Stimulated activated CD4-positive, alpha-beta T cell treated with anti-CD3 and anti-CD28 coated beads, TNF-alpha, amount 100 ng/mL, for 1 hour (primary cell): ENCODE measurements at regions not wholly inside any gene's neighbourhood (a gene's known extent, or its start where the extent isn't known, plus 50 kb on each side); places are given as distances from the start of the nearest gene placed in this dataset.
"Not testable (repeated sequence)": the region's sequence is repeated elsewhere in the genome, so short reads cannot be mapped to it uniquely, and the experiment has no call there.

Source experiments
- DNase-seq, 3 donors: peaks; one replicate each; pipeline ENCODE4 v3.0.0-alpha.2; 2020; ENCODE audit warnings: low read depth in 3 of 3, low spot score in 1 of 3

DNA sequence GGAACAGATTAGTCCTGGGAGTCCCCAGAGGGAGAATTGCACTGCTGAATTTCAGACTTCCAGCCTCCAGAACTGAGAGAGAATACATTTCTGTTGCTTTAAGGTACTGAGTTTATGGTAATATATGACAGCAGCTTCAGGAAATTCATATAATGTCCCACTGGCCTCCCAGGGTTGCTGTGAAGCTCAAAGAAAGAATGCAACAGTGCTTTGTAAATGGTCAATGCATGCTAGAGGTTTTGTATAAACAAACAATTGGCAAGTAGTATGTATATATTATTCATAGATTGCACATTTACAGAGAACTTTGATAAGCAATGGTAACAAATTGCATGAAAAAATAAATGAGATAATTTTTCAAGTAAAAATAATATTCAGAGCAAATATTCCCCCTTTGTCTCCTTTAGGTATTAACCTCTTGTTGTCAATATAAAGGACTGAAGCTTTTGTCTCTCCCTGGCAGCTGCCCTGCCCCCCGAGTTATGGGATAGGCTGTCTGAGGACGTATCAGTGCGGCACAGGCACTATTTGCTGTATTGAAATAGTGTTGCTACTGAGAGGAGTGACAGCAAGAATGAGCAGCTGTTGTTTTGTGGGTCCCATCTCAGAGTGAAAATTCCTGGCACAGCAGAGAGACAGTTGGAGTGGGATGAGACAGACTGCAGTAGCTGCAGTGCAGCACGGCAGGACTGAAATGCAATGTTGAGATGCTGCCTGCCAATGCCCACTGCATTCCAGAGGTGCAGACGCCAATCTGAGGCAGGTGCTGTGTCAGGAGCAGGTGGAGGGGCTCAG, 194.2 kb upstream of the GLRA1 start:
- DNase-seq: no peak

DNA sequence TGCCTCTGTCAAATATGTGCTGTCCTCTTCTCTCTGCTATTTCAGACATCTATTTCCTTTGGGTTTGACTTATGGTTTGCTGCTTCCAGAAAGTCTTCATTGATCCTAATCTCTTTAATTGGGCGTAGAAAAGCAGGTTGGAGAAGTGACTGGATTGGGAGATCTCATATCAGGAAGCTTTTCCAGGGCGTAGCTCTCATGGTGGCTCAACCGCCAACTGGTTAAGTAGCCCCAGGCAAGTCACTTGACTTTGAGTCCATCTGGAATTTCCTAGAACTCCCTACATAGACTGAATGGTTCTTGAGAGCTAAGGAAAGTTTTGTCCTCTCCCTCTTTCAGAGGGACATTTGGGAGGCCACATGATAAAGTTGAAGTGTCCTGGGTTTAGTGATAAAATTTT, 192.3 kb upstream of the GLRA1 start:
- no peak for DNase-seq

DNA sequence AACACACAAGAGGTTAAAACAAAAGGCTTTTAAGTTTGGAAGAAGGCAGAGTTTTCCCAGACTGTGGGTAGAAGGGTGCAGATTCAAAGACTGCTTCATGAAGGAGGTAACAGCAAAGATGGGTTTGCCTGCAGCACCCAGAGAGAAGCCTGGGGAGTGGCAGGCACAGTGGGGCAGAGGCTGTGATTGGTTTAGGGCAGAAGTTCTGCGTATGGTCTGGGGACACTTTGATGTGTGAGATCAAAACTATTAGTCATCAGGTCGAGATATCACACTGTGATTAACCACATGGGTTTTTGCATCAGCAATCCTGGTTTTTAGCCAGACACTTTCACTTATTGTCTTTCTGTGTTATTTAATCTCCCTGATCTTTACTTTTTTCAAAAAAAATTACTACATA, 188.8 kb upstream of the GLRA1 start:
- DNase-seq: peak in 1 of 3 donors; percentile 5

DNA sequence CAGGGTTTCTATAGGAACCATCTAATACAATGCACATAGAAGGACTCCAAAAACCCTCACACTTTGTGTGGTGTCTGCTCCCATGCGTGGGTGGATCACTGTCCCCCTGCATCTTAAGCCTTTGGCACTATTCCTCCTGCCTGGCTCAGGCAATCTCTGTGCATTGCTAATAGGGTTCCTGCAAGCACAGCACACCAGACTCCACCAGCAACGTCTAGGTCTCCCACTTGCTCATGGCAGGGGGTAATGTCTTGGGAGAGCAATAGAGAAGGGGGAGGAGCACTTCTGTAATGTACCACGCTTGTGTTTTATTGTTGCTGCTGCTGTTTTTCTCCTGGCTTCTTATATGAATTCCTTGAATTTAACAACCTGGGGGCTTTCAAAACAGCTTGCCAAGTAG, 182.6 kb upstream of the GLRA1 start:
- DNase-seq: no peak

DNA sequence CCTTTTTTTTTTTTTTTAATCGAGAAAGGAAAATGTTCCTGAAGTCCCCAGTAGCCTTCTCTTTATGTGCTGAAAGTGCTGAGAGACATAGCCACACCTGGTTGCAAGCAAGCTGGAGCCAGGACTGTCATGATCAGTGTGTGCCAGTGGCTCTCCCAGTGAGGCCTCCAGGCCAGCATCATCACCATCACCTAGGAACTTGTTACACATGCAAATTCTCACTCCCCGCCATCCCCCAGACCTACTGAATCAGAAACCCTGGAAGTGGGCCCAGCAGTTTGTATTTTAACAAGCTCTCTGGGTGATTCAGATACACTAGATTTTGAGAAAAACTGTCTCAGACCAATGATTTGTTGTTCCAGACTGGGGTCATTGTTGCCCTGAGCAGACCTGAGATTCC, 181.9 kb upstream of the GLRA1 start:
- no peak for DNase-seq

DNA sequence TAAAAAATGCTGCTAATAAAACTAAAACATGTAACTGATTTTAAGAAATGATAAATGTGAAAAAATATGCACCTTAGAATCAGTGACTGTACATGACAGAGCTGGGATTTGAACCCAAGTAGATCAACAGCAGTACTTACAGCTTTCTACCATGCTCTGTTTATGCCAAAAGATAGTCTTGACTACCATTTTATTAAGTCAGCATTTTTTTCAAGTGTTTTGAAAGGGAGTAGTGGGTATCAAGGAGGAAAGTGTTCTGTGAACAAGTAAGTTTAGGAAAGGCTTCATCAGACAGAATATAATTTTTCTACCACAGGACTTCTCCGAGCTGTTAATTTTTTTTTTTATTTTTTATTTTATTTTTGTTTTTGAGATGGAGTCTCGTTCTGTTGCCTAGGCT, 180.4 kb upstream of the GLRA1 start:
- DNase-seq: no peak

DNA sequence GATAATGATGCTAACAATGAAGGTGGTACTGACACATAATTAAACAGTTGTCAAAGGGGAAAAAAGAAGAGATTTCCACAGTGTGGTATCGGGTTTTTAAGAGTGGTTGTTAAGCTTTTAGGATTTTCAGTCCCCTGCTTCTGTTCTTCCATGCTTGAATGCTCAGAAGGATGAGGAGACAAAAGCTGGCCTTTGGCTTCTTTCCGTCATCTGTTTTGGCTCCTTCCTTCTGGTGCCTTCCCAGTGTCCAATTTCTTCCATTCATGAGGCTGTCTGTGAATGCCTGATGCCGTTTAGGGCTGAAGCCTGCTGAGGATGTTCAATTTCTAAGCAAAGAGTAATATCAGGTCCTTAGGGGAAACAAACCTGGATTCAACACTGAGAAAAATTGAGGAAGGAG, 179.6 kb upstream of the GLRA1 start:
- no peak for DNase-seq

DNA sequence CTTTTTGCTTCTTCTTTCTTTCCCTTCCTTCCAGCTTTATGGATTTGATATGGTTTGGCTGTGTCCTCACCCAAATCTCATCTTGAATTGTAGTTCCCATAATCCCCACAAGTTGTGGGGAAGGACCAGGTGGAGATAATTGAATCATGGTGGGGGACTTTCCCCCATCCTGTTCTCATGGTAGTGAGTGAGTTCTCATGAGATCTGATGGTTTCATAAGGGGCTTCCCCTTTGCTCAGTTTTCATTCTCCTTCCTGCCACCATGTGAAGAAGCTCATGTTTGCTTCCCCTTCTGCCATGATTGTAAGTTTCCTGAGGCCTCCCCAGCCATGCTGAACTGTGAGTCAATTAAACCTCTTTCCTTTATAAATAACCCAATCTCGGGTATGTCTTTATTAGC, 178.3 kb upstream of the GLRA1 start:
- DNase-seq: not testable (repeated sequence)

DNA sequence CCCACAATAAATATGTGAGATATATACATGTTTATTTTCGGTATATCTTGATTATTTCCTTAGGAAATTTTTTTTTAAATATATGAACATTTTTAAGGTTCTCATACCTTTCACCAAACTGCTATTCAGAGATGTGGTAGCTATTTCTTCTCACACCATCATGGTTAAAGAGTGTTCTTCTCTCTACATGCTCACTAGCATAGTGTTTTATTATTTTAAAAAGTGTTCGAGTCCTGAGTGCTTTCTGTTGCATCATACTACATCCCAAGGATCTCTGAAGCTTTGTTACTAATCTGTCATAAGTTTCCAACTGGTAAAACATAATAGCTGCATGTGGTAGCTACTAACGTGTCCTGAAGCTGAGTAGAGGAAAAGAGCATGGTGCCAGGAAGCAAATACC, 177.4 kb upstream of the GLRA1 start:
- DNase-seq: no peak

DNA sequence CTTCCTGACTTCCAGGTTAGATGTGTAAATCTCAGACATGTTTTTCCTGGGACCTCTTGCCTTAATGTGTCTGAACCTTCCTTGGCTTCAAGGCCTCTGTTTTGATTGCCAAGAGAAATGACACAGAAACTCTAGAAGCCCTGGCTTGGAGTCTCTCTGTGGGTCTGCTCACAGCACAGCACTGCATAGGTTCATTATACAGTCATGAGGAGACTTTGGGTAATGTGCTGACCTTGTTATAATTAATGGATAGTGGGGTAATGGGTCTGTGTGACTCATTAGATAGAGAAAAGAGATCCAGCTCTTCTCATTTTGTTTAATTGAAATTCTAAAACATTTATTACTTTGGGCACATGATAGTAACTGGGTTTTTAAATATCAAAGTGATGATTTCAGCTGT, 175.8 kb upstream of the GLRA1 start:
- no peak for DNase-seq

DNA sequence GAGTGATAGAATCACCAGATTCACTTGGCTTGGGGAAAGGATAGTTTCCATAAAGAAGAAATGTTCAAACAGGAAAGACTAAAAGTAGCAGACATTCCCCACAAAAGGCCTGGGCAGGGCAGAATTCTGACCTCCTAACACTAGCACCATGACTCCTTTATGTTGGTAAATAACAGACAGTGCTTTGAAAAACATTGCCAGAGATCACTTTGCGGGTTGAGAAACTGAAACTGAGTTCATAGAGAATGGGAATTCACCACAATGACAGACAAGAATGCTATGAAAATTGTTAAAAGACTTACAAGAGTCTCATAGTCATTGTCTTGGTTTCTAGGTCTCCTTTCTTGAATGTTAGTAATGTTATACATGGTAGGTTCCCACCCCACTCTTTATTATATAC, 172.5 kb upstream of the GLRA1 start:
- DNase-seq: no peak

DNA sequence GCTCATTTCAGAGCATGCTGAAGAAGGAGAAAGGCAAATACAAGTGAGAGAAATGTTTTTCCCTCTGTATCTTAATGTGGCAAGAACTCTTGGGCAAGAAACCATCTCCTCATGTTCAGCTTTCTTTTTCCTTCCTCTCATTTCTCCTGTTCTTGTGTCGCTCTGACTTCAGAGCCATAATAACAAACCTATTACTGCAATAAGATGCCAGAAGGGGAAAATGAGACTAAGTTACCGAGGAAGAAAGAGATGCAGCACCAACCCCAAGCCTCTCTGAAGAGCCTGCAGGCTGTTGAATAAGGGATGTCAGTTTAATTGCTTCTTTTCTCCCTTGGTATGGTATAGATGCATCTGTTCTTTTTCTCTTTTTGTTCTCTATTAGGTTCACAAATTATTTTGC, 170.1 kb upstream of the GLRA1 start:
- DNase-seq: no peak

DNA sequence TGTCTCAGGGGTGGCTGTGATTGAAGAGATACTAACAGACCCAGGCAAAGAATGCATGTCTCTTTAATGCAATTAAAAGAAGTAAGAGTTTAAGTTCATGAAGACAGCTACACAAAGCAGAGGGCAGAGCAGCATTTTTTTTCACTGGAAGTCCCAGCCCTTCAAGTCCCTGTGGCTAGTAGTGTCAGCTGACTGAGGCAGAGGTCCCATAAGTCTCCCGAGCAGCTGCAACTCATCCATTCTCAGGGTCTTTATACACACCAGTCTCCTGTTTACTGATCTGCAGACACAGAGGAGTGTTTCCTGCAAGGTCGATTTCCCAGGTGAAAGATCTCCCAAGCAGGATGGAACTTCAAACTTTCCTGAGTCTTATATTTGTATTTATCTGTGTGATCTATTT, 169.4 kb upstream of the GLRA1 start:
- DNase-seq: no peak

DNA sequence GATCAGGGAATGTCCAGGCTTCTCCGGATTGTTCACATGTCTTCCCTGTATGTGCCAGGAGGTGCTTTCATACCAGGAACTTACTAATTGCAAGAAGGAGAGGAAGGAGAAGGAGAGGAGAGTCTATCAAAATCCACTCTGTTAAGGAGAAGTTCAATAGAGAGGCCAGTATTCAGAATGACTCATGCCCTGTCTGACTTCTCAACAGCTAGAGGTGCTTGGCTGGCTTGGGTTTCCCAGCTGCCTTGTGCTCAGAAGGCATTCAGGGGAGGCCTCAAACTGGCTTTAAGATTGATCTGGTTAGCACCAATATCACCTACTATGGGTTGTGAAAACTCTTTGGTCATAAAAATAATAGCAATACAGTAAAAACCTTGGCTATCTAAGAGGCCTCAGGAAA, 167.9 kb upstream of the GLRA1 start:
- no peak for DNase-seq

DNA sequence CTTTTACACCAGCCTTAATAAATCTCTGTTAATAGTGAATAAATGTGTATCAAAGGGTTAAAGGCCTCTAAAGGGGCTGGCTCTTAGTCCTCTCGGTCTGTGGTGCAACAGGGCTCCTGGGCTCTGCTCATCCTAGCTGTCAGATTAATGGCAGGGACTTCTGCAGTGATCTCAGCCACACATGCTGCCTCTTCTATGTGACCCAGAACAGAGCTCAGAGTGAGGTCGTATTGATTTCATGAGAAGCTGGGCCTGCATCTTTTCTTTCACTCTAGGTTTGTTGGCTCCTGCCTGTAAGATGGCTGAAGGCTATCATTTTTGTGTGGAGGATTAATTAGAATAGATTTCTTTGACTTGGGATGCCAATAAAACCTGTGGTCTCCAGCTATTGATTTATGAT, 165.0 kb upstream of the GLRA1 start:
- DNase-seq: no peak

DNA sequence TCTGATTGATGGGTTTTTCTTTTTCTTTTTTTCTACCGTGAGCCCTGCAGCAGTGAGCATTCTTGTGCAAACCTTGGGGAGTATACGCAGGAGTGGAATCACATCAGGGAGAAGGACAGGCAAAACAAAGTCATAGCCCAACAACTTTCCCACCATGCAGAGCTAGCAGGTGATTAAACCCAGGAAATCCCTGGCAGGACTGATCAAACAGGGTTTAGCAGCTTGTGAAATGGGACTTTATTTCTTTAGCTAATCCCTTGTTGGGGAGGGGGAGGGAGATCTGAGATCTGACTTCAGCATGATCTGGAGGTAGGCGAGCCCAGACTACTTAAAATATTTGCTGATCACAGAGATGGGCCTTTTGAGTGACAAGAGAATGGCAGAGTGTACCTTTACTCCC, 162.0 kb upstream of the GLRA1 start:
- DNase-seq: no peak

DNA sequence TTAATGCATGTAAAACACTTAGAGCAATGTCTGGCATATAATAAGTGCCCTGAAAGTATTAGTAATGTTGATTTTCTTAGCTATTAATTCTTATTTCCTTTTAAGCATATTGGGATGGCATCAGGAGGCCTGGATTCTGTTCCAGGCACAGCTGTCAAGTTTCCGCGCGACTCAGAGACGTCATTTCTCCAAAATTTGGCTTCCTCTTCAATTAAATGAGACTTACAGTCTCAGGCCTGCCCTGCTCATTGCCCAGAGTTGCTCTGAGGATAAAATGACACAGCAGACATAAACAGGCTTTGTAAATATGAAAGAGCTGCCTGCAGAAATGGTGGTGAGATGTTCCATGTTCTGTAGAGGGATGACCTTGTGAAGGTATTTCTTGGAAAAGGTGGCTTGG, 159.8 kb upstream of the GLRA1 start:
- no peak for DNase-seq

DNA sequence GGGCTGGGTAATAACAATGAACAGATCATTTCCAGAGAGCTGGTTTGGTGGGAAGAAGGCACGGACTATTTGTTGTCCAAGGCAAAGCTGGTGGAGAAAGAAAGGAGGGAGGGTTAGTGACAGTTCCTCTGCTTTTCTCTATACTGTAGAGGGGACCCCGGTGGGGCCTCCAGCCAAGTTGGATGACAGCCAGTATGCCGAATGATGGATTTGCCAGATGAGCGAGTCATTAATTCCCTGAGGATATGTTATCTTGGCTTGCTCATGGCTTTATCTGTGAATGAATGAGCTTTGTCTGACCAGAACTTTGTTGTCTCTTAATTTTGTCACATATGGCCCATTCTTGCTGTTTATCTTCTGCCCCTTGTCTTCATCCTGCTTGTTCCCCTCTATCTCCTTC, 158.6 kb upstream of the GLRA1 start:
- DNase-seq: no peak

DNA sequence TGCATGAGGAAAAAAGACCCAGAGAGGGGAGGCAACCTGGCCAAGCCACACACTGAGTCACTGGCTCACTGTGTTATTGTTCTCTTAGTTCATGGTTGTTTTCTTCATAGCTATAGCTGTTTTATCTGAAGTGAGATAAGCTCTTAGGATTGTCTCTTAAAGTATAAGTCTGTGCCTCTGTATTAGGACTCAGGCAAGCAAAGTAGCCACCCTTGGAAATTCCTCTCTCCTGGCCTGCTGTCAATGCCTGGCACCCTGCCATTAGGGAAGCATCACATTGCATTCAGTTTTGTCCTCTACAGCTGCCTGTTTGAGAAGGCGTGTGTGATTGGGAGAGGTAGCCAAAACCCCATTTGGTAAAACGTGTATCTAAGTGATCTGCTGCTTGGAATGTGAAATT, 147.4 kb upstream of the GLRA1 start:
- no peak for DNase-seq

DNA sequence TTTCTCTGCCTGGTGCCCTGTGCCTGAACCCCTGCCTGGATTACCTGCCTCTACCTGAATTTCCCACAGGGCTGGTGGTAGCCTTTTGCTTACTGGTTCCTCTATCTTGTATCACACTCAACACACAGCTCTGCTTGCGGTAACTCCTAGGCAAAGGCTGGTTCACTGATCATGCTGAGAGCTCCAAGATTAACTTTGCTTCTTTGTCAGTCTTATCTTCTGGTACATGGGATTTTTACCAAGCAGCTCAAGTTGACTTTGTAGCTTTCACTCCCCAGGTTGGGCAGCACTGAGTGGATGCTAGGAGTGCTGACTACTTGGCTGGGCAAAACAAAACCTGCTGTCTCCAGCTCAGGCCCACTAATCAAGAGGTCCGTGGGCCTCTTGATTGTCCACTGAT, 145.9 kb upstream of the GLRA1 start:
- DNase-seq: no peak

DNA sequence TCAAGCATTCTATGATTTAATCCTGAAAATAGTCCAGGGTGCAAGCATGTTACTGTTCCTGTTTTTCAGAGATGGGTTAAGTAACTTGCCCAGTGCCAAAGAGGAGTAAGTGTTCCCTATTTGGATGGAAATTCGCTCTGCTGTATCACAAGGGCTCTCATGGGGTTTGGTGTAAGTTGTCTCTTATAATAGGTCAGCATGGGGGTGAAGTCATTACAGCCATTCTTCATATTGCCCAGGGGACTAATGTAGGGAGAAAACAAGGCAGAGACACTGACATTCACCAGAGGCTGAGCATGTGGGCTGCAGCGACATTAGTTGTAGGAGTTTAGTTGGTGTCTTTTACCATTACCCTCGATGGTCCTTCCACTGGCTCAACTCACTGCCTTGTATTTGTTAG, 142.1 kb upstream of the GLRA1 start:
- DNase-seq: no peak

DNA sequence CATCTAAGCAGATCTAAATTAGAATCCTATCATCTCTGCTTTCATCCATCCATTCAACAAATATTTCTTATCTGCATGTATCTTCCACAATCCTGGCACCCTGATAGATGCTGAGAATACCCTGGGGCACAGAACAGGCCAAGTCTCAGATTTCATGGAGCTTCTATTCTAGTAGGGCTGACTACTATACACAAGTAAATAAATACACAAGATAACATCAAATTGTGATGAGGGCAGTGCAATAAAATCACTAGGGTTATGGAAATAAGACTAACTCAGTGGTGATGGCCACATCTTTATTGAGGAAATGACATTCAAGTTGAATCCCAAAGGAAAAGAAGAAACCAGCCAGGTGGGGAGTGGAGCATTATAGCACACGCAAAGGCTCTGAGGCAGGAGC, 138.4 kb upstream of the GLRA1 start:
- no peak for DNase-seq

DNA sequence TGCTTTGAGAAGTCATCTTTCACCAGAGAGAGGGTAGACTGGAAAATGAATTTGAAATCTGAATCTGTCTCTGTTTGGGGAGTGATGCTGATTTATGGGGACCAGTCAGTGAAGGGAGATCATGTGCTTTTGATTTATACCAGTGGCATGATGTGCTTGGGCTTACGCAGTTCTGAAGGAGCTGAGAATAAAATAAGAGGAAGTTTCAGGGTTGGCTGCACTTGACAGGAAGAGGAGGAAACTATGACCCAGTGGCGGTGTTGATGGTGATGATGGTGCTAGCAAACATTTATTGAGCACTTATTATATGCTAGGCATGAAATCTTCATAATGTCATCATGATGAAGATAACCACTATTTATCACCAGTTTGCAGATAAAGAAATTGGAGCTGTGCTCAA, 136.4 kb upstream of the GLRA1 start:
- DNase-seq: no peak

DNA sequence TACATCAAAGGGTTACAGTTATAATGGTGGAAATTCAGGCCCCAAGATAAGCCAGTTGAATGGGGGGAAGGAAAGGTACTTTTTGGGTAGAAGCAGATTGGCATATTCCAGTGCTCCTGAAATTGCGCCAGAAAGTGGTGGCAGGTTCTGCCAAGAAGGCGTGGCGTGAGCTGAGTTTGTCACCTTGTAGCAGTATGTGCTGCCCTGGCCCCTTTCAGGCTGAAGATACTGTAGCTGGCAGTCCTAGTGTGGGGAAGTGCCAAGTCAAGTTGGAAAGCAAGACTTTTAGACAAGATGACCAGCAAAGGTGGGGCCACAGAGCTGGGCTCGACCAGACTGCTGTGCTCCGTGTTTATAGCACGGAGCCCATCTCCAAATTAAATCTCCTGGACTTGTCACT, 133.6 kb upstream of the GLRA1 start:
- no peak for DNase-seq
